SIG-M5 treated with dmso at 0.1 percent for 504 hours (cell line): ENCODE measurements at regions not wholly inside any gene's neighbourhood (a gene's known extent, or its start where the extent isn't known, plus 50 kb on each side); places are given as distances from the start of the nearest gene placed in this dataset.
"Not testable (repeated sequence)": the region's sequence is repeated elsewhere in the genome, so short reads cannot be mapped to it uniquely, and the experiment has no call there.

Experiments used
- DNase-seq: peaks from one replicate; lab custom pipeline; 2025; ENCODE audit not compliant: unreplicated experiment; lab: John Stamatoyannopoulos, UW

DNA sequence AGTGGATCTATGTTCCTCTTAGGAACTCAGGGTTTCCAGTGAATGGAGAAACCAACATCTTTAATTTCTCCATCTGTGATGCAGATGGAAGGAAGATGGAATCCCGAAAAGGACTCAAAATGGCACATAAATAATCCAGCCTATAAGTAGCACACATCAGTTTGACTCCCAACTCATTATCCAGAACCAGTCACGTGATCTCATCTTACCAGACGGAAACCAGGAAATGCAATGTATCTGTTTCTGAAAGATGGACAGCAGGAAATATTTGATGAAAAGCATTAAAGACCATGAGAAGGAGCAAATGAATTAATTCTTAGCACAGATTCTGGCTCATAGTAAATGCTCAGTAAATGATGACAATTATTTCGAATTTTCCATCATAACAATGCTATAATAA lies 443.1 kb upstream of the FMR1 start:
- no peak for DNase-seq

DNA sequence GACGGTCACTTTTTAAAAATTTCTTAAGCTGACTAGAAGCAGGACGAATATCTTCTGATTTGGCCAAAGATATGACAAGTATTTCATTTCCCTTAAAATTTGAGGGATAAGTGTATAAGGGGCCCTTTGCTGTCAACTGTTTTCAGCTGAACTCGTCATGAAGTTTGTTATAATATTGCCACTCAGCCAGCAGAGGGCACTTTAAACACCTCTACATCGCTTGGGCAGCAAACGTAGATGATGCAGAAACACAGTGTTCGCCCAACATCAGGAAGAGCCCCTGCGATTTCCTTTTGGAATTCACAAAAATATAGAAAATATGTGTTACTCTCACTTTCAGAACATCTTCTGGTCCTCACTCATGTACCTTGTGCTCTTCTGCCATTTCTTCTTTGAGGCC lies 435.7 kb upstream of the FMR1 start:
- DNase-seq: peak; percentile 7

DNA sequence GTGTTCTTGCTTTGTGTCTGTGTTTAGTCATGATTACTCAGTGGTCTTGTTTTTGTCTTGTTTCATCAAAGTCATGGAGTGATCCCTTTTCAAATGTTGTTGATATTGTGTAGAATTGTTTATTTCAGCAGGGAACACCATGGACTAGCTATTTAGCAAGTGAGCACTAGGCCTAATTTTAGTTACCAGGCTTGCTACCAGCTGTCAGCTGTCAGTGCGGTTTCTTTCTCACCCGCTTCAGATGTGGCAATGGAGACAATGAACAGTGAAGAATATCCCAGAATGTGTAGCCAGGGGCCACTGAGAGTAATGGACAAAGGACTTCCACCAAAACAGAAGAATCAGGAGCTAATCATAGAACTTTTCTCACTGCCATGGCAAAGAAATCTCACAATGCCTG lies 432.8 kb upstream of the FMR1 start:
- no peak for DNase-seq

DNA sequence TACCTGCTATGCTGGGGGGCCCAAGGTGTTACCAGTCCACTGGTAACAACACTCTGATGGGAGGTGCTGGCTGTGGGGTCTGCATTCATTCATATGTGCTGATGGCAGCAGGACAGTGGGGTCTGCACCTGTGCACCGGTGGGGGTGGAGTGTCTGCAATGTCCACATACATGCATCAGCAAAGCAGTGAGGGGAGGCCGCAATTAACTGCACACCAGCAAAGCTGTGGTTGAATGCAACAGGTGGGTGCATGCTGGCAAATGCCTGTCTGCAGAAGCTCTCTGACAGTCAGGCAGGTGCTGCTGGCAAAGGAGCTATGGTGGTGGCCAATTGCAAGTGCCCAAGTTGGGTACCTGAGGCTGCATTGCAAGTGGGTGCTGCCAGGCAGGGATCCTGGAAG lies 426.5 kb upstream of the FMR1 start:
- DNase-seq: no peak

DNA sequence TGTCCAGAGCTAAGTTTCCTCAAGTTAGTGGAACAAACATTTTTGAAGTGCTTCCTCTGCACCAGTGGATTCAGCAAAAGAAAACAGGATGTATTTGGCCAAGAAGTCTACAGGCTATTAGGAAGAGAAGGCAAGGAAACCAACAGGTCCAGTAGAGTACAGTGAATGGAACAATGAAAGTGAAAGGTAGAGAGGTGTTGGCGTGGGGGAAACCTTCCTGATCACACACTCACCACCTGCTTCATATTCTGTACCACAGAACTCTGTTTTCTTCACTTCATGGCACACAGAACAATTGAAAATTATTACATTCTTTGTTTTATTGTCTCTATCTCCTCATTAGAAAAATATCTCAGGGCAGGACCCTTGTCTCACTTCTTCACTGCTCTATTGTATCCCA lies 417.4 kb upstream of the FMR1 start:
- DNase-seq: no peak

DNA sequence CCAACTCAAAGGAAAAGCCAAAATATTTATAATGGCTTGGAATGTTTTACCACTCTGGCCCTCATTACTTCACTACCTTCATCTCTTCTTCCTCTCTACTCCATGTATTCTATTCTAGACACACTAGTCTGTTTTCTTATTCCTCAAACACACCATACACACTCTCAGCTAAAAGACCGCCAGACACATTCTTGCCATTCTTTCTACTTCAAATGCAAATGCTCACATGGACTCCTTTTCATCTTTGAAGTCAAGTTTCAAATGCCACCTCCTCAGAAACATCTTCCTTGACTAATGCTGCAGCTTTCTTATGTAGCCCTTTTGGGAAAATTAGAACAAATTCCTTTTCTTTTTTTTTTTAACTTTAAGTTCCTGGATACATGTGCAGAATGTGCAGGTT lies 412.9 kb upstream of the FMR1 start:
- no peak for DNase-seq

DNA sequence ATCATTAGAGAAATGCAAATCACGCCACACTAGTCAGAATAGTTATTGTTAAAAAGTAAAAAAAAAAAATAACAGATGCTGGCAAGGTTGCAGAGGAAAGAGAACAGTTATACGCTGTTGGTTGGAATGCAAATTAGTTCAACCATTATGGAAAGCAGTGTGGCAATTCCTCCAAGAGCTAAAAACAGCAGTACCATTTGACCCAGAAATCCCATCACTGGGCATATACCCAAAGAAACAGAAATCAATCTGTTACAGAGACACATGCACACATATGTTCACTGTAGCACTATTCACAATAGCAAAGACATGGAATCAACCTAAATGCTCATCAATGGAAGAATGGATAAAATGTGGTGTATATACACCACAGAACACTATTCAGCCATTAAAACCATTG lies 388.7 kb upstream of the FMR1 start:
- DNase-seq: no peak

DNA sequence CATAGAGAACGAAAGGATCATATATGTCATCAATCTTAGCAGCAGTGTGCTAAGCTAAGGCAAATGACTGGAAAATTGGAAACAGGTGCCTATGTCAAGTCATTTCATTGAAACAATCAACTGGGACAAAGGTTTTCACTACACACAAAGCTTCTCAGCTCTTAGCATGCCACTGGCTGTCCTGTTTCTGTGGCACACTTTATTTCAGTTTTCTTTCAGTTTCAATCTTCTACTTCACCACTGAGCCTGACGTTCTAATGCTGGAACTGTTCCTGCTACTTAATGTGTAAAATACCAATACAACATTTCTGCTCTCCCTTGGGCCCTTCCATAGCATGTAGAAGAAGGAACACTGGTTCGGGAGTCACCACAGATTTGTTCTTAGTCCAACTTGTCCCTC lies 378.3 kb upstream of the FMR1 start:
- DNase-seq: no peak

DNA sequence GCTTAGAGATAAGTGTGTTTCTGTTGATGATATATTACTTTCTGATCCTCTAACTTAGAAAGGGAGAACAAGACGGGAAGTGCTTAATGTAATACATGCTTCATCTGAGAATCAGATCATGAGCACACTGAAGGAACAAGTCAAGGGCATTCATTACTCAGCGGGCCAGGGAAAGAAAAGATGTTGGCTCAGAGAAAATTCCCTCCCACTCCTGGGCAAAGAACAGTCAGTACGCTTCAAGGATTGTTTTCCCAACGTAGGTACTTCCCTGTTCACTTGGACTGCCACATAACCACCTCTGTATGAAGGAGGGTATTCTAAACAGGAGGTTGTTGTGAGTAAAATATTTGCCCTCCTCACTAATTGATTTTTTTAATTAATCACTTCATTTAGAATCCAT lies 374.5 kb upstream of the FMR1 start:
- no peak for DNase-seq

DNA sequence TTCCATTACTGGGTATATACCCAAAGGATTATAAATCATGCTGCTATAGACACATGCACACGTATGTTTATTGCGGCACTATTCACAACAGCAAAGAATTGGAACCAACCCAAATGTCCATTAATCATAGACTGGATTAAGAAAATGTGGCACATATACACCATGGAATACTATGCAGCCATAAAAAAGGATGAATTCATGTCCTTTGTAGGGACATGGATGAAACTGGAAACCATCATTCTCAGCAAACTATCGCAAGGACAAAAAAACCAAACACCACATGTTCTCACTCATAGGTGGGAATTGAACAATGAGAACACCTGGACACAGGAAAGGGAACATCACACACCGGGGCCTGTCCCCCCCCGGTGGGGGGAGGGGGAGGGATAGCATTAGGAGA lies 363.7 kb upstream of the FMR1 start:
- not testable (repeated sequence) for DNase-seq

DNA sequence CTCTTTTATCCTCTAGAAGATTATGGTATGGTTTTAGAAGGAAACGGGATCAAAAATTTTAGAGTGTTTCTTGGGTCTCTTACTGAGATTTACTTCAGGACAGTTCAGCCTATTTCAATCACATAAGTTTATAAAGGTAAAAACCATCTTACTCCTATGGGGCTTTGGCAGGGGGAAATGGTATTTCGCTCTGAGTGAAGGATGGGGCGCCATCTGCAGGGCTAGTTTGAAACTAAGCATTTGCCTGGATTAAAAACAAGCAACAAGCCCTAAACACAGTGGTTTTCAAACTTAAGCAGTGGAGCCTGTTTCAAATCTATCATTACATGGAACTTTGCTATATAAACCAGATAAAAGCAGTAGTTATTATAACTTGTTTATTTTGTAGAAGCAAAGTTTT lies 361.5 kb upstream of the FMR1 start:
- DNase-seq: no peak

DNA sequence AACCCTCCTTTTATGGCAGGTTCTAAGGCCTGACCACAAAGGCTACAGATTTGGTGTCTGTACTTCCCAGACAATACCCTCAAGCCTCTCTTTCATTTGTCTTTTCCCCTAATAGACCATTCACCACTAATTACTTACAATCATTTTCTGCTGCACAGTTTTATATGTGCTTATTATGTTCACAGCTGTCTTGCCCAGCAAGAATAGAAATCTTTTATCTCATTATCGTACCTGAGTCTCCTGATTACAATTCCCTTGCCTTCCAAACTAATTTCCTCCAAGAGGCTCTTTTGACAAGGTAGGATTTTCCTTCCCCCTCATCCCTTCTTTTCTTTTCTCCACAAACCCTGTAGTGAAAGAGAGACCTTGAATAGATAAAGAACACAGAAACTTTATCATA lies 352.5 kb upstream of the FMR1 start:
- DNase-seq: no peak

DNA sequence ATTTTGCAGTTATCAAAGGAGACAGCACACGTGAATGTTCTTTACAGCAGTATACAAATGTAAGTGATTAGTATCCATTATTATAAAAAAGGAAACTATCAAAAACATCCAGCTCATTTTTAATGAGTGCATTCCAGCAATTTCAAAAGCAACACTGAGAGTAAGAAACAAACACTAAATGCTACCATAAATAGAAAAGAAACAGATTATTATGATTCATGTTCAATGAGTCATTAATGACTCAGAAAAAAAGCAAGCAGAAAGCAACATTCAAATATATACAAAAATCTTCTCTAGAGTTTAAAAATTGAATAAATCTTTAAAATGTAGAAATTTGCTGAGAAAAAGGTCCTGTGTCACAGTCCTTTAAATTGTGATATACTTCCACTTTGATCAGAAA lies 346.5 kb upstream of the FMR1 start:
- no peak for DNase-seq

DNA sequence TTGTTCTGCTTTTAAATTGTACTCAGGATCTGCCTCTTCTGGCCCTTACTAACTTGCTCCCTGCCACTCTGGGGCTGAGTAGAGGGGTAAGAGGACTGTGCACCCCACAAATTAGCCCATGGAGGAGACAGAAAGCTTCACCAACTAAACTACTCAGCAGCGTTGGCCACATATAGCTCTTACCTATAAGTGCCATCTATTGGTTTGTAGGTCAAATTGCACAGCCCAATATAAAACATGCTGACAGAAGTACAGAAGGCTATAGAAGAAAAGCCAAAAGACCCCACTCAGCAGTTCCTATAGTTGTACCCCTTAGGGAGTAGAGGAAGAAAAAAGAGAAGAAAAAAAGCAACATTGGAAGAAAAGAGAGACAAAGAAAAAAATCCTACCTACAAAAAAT lies 341.2 kb upstream of the FMR1 start:
- no peak for DNase-seq

DNA sequence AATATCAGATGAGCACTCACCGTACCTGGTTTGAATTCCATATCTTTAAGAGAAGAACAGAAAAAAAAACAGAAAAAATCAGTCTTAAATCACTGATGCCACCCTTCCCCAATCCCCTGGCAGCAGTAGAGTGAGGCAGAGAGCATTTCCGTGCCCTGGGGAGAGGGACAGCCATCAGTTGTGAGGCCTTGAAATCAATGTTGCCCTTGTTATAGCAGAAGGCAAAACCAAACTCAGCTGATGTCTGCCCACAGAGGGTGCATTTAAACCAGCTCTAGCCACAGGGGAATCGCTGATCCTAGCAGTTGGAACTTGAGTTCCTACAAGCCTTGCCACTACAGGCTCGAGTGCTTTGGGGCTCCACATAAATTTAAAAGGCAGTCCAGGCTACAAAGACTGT lies 338.5 kb upstream of the FMR1 start:
- DNase-seq: no peak

DNA sequence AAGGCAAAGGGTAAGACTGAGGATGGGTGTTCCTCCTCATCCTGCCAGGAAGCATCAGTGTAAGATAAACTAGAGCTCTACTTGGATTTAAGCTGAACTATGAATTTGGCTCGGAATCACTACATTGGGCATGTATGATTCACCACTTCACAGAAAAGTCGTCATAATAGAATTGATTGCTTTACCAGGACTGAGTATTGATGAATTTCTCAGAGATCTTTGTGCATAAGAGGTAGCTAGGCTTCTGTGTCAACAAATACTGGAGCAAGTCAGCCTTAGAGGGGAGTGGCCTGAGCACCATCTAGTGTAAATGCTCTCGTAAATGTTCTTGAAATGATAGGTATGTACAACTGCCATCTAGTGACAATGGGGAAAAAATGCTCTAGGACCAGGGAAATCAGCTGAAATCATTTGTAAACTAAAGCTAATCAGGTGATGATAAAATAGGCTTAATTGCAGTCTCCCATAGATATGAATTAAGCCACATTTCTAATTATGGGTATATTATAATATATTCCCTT lies 309.5 kb upstream of the FMR1 start:
- peak; percentile 15 for DNase-seq

DNA sequence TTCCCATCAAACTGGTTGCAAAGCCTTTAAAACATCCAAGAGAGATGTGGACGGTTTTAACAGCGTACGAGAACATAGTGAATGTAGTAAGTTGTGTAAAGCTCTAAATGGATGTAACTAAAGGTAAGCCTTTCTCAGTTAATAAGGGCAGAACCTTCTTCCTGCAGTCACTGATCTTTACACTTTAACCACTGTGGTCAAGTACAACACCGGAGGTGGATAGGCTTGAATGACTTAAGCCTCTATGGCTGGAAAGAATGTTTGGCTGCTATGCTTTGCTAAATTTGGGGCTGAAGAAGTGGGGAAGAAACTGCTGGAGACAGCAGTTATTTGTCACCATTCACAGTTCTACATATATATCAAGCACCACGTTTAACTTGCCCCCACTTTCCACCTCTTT lies 285.1 kb upstream of the FMR1 start:
- DNase-seq: no peak

DNA sequence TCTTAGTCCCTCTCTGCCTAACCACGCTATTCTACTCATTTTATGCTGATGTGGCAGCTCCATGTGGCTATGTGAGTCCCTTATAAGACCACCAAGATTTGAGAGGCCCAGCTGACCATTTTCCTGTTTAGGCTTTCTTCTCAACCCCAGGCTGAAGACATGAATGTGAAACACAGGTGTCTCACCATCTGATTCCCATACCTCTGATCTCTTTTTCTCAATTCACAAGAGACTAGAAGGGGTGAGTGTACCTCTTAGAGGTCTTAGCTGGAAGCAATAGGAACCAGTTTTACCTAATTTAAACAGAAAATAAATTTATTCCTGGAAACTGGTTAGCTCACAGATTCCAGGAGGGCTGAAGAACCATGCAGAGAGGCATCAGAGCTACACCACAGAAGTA lies 276.5 kb upstream of the FMR1 start:
- DNase-seq: no peak

DNA sequence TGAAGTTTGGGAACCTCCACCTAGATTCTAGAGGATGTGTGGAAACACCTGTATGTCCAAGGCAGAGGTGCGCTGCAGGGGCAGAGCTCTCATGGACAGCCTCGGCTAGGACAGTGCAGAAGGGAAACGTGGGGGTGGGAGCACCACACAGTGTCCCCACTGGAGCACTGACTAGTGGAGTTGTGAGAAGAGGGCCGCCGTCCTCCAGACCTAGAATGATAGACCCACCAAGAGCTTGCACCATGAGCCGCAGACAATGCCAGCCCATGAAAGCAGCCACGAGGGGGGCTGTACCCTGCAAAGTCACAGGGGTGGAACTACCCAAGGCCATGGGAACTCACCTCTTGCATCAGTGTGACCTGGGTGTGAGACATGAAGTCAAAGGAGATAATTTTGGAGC lies 274.5 kb upstream of the FMR1 start:
- DNase-seq: no peak

DNA sequence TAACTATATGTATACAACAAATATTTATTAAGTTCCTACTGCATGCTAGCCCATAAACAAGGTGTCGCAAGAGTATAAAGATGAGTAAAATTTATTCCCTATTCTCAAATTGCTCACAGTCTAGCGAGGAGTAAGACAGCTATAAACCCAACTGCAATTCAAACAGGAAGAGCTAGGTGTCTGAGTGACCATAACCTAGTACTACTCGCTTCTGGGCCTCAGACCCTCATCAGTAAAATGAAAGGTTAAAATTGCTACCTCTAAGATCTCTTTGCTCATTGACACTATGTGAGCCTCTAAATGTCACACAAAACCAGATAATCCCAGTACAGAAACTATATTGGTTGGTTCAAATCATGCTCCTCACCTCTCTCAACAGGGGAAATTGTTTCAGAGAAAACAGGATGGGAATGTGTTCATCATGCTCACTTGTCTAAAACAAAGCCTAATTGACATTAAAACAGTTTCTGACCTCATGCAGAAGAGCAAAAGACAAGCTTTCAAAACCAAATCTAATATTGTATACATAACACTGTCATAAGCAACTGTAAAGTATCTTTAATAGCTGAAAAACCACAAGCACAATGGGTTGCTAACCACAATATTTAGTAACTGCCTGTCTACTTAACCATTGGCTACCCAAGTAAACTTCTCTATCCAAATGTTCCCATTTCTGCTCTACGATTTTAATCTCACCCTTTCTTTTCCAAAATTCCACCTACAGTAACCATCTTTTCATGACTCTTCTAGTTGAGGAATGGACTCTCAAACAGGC lies 264.6 kb upstream of the FMR1 start:
- no peak for DNase-seq

DNA sequence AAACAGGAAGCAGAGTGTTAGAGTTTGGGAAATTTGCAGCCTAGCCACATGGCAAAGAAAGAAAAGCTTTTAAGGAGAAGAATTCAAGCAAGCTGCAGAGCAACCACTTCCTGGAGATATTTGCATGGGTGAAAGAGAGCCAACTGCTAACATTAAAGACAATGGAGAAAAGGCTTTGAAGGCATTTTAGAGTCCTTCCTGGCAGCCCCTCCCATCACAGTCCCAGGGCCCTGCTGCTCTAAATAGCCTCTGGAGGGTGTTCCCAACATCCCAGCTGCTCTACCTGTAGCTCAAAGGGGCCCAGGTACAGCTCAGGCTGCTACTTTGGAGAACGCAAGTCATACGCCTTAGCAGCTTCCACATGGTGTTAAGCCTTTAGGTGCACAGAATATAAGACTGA lies 235.9 kb upstream of the FMR1 start:
- DNase-seq: no peak

DNA sequence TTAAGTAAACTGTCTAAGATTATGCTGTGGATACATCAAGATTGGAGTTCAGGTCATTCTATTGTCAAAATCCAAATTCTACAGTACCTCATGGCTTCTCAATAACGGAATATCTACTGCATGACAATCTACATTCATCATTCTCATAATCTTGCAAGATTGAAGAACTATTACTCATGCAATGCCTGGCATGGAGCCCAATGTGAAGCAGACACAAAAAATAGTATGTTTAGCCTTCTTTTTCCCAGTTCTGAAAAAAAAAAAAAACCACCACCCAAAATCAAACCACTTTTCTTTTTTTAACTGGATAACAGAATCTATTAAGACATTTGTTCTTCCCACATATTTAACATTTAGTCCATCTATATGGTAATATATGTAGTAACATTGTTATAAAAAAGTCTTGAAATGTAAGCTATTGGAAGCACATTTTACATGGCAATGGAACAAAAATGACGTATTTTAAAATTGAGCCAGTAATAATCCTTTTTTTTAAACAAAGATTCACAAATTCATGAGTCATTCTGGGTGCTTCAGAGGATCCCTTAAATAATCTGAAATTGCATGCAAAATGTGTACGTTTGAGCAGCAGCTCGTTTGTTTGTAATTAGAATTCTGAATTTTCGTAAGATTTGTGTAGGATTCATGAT lies 232.2 kb upstream of the FMR1 start:
- DNase-seq: no peak

DNA sequence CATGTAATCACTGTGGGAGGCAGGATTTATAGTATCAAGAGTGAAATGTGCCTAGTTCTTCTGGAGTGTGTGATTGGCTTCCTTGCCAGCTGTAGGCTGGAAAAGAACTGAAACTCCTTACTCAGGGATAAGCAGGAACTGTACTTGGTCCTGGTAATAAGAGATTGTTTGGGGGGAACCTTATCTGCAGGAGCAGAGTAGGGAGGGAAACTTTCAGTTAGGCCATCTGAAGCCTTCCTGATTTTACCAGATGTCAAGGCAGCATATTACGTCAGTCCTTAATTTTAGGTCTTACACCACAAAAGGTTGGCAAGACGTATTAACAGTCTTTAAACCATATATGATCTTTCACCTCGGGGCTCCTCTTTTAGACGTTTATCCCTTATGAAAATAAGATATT lies 231.5 kb upstream of the FMR1 start:
- no peak for DNase-seq
